ENCODE measurements at regions not wholly inside any gene's neighbourhood (a gene's known extent, or its start where the extent isn't known, plus 50 kb on each side); places are given as distances from the start of the nearest gene placed in this dataset.

DNA sequence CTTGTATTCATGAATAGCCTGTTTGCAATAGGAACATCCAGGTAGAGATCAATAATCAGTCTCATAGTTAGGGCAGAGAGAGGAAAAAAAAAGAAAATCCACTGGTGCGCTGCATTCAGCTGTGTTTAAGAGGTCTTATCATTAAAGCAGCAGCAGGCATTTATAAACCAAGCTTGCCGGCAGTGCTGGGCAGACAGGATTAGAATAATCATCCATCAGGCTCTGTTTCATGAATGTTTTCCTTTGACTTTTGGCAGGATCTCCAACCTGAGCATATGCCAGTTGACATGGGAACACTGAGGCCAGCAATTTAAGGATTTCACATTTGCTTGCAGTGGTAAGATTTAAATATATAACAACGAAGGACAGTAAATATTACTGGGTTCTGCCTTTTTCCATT lies 305.2 kb upstream of the SEMA6D start:
- H4K8ac ChIP-seq (replicated peaks; ENCODE audit: insufficient read length, low read depth, low read length) = no peak overlapping the region
- H4K91ac ChIP-seq (ENCODE audit: insufficient read length, low read depth, low read length) = no peak overlapping the region
- no peaks in the 10 kb centered on the region for H3K27me3 ChIP-seq (ENCODE audit: insufficient read depth, low read length)
- no peaks in the 10 kb centered on the region for H3K79me1 ChIP-seq (ENCODE audit: insufficient read depth, low read depth, low read length, poor library complexity, severe bottlenecking)
- H3K27me3 Mint-ChIP-seq (ENCODE audit: low read depth) = no peaks in the 10 kb centered on the region
- H3K79me2 ChIP-seq (ENCODE audit: insufficient read depth, low read length) = no peaks in the 10 kb centered on the region
- no peak overlapping the region for H3K18ac ChIP-seq (ENCODE audit: insufficient read length, low read depth, low read length)
- no peak overlapping the region for H3K4me3 Mint-ChIP-seq
- no peaks in the 10 kb centered on the region for H4K20me1 ChIP-seq (ENCODE audit: control insufficient read depth, insufficient read depth, insufficient read length)
- no peaks in the 10 kb centered on the region for H3K36me3 Mint-ChIP-seq (ENCODE audit: insufficient read depth in 1 of 3, low read depth in 3 of 3)
- no peak overlapping the region for H2BK15ac ChIP-seq (ENCODE audit: low read depth, low read length)
- H3K4me2 ChIP-seq (ENCODE audit: insufficient read depth, insufficient read length, low read length) = no peak overlapping the region
- no peak overlapping the region for H4K5ac ChIP-seq (ENCODE audit: insufficient read length, low read depth, low read length)
- H3K4ac ChIP-seq (ENCODE audit: low read depth, low read length) = no peak overlapping the region
- peaks cover 23 to 25% of the 10 kb centered on the region in 2 experiments for H3K4me1 Mint-ChIP-seq
- no peaks in the 10 kb centered on the region for H3K4me1 ChIP-seq (ENCODE audit: insufficient read depth, low read length)
- H3K9me3 ChIP-seq (ENCODE audit: control insufficient read depth, low read depth, low read length) = no peaks in the 10 kb centered on the region
- H2BK20ac ChIP-seq (ENCODE audit: low read depth, low read length, poor library complexity, severe bottlenecking) = no peak overlapping the region
- H3K23ac ChIP-seq (ENCODE audit: insufficient read length, low read depth, low read length) = no peak overlapping the region
- no peak overlapping the region for H2AFZ ChIP-seq (ENCODE audit: low read length)
- no peak overlapping the region for H2BK5ac ChIP-seq (ENCODE audit: insufficient read length, low read length)
- H3K9me3 Mint-ChIP-seq = no peaks in the 10 kb centered on the region
- TF ChIP-seq CTCF (conservative IDR thresholded peaks at IDR 0.05) = no peak
- H2BK12ac ChIP-seq (ENCODE audit: insufficient read length, low read depth, low read length) = no peak overlapping the region
- H2AK5ac ChIP-seq (ENCODE audit: insufficient read length, low read length) = no peak overlapping the region
- no peak overlapping the region for H3K9ac ChIP-seq (ENCODE audit: extremely low read depth, insufficient read length, low read length)
- H2BK120ac ChIP-seq (ENCODE audit: low read depth, low read length, poor library complexity, severe bottlenecking) = no peak overlapping the region
- DNase-seq = no peak
- H3K56ac ChIP-seq (ENCODE audit: insufficient read length, low read depth, low read length) = no peak overlapping the region
- no CpG with 5 or more reads among the region's 3 CpGs for WGBS (ENCODE audit: extremely low coverage, insufficient read length, low lambda C conversion rate)
- H3K23me2 ChIP-seq (ENCODE audit: insufficient read length, low read depth, low read length, poor library complexity, severe bottlenecking) = no peaks in the 10 kb centered on the region
- H3K14ac ChIP-seq (ENCODE audit: insufficient read depth, low read length) = no peak overlapping the region
- H3K27ac ChIP-seq (ENCODE audit: insufficient read length, low read depth, low read length) = no peak overlapping the region
- no peak overlapping the region for H3T11ph ChIP-seq (ENCODE audit: low read length)
- peak overlapping the region in 1 of 3 experiments; percentile 30; a peak in 1 of 7 replicates for H3K27ac Mint-ChIP-seq

Data from H9 (cell line).